Naive thymus-derived CD4-positive, alpha-beta T cell (primary cell): ENCODE measurements at regions not wholly inside any gene's neighbourhood (a gene's known extent, or its start where the extent isn't known, plus 50 kb on each side); places are given as distances from the start of the nearest gene placed in this dataset.

Experiments
- ATAC-seq: fragments of 150-1000 bp; cut with Tn5 transposase; 2 replicates; pipeline ENCODE4 v1.10.0; 2021; ENCODE audit warnings: mild to moderate bottlenecking, moderate library complexity
- CTCF ChIA-PET: fragments of 350-600 bp; sonication (Branson Sonifier 250); formaldehyde crosslinking; loops from one replicate; lab custom pipeline; 2021; ENCODE audit warnings: antibody characterized with exemption; lab: Charles Lee
- POLR2A ChIA-PET: fragments of 350-600 bp; sonication (Branson Sonifier 250); formaldehyde crosslinking; loops from one replicate; lab custom pipeline; 2021; ENCODE audit warnings: antibody characterized with exemption, inconsistent platforms; lab: Charles Lee
- DNase-seq, 9 donors: peaks; one replicate each; pipeline versions ENCODE4 v3.0.0 to v3.0.0-alpha.2; 2020 to 2022; ENCODE audit warnings: mixed read lengths in 1 of 9
- H3K27ac ChIP-seq: one replicate; pipeline ENCODE4 v1.7.0; 2013; ENCODE audit warnings: mild to moderate bottlenecking, low read depth, low read length, moderate library complexity
- H3K27me3 ChIP-seq, 2 donors: one replicate each; pipeline ENCODE4 v1.7.0; 2013; ENCODE audit warnings: low read length in 2 of 2, mild to moderate bottlenecking in 2 of 2, moderate library complexity in 2 of 2; ENCODE audit not compliant: control insufficient read depth in 2 of 2, insufficient read depth in 2 of 2
- H3K36me3 ChIP-seq, 3 experiments: 1 replicate in 2 of 3; 2 replicates in 1 of 3; pipeline ENCODE4 v1.7.0; 2013; ENCODE audit warnings: low read length in 3 of 3, mild to moderate bottlenecking in 3 of 3, moderate library complexity in 1 of 3; ENCODE audit not compliant: insufficient read depth in 3 of 3, control insufficient read depth in 2 of 3
- H3K4me1 ChIP-seq, 2 donors: one replicate each; pipeline ENCODE4 v1.7.0; 2013; ENCODE audit warnings: low read length in 2 of 2, mild to moderate bottlenecking in 2 of 2, moderate library complexity in 1 of 2; ENCODE audit not compliant: control insufficient read depth in 2 of 2, insufficient read depth in 2 of 2
- H3K4me3 ChIP-seq: 2 replicates; pipeline ENCODE4 v1.7.0; 2013; ENCODE audit warnings: mild to moderate bottlenecking, low read length
- H3K9me3 ChIP-seq, 3 experiments: 1 replicate in 2 of 3; 2 replicates in 1 of 3; pipeline ENCODE4 v1.7.0; 2013; ENCODE audit warnings: low read length in 3 of 3; ENCODE audit not compliant: control insufficient read depth in 2 of 3
- H3K27ac Mint-ChIP-seq, 9 donors: one replicate each; pipeline ENCODE4 v1.8.0; 2020 to 2022; ENCODE audit warnings: mixed read lengths in 9 of 9, mild to moderate bottlenecking in 8 of 9, moderate library complexity in 5 of 9, inconsistent platforms in 2 of 9
- H3K27me3 Mint-ChIP-seq, 5 donors: one replicate each; pipeline ENCODE4 v1.8.0; 2021 to 2022; ENCODE audit warnings: mixed read lengths in 5 of 5, mild to moderate bottlenecking in 1 of 5
- H3K36me3 Mint-ChIP-seq, 5 donors: one replicate each; pipeline ENCODE4 v1.8.0; 2020 to 2022; ENCODE audit warnings: mixed read lengths in 5 of 5, mild to moderate bottlenecking in 3 of 5, inconsistent platforms in 1 of 5
- H3K4me1 Mint-ChIP-seq, 7 donors: one replicate each; pipeline ENCODE4 v1.8.0; 2020 to 2022; ENCODE audit warnings: mixed read lengths in 7 of 7, mild to moderate bottlenecking in 3 of 7, inconsistent platforms in 1 of 7
- H3K4me3 Mint-ChIP-seq, 10 donors: one replicate each; pipeline ENCODE4 v1.8.0; 2020 to 2022; ENCODE audit warnings: mild to moderate bottlenecking in 10 of 10, mixed read lengths in 10 of 10, moderate library complexity in 6 of 10, inconsistent platforms in 2 of 10
- H3K9me3 Mint-ChIP-seq, 11 donors: one replicate each; pipeline ENCODE4 v1.8.0; 2020 to 2022; ENCODE audit warnings: mixed read lengths in 11 of 11, mild to moderate bottlenecking in 4 of 11, inconsistent platforms in 1 of 11, moderate library complexity in 1 of 11
- intact Hi-C, 2 donors: fragments of 100-400 bp; cut with micrococcal nuclease; formaldehyde crosslinking; loops; one replicate each; pipeline ENCODE4 v1.15.1; 2023

- no peaks in the 10 kb centered on the region for H3K36me3 Mint-ChIP-seq
- no peak overlapping the region for H3K4me3 Mint-ChIP-seq
- POLR2A ChIA-PET, result no interaction called here
- Histone ChIP-seq H3K36me3 (no peaks in the 10 kb centered on the region), H3K27ac (no peak overlapping the region), H3K4me3 (no peak overlapping the region), H3K9me3 (no peaks in the 10 kb centered on the region), H3K4me1 (no peaks in the 10 kb centered on the region), H3K27me3 (no peaks in the 10 kb centered on the region)
- intact Hi-C loops, result loop anchor here in 1 of 2 donors (10.0 kb wide), 1 partner anchor 688 kb away; no protein-coding TSS in a partner anchor
- no peaks in the 10 kb centered on the region for H3K27me3 Mint-ChIP-seq
- CTCF ChIA-PET, result no interaction called here
- DNase-seq (no peak), ATAC-seq (no peak)
- peaks cover 0 to 1% (median 0%) of the 10 kb centered on the region in 11 donors for H3K9me3 Mint-ChIP-seq
- H3K27ac Mint-ChIP-seq, result peak overlapping the region in 1 of 9 donors; percentile 81
- peaks cover 0 to 4% (median 0%) of the 10 kb centered on the region in 7 donors for H3K4me1 Mint-ChIP-seq
These were observed 66.8 kb upstream of the EGFL6 start for GRCh38 chrX:13502590-13502989.

- no peak overlapping the region for H3K27ac ChIP-seq
- DNase-seq, result no peak
- H3K4me1 ChIP-seq, result no peaks in the 10 kb centered on the region
- H3K27me3 ChIP-seq, result no peaks in the 10 kb centered on the region
- Mint-ChIP-seq H3K27me3 (no peaks in the 10 kb centered on the region), H3K27ac (no peak overlapping the region), H3K4me3 (no peak overlapping the region), H3K9me3 (peaks cover 0 to 3% (median 0%) of the 10 kb centered on the region in 11 donors), H3K4me1 (peaks cover 0 to 4% (median 0%) of the 10 kb centered on the region in 7 donors), H3K36me3 (no peaks in the 10 kb centered on the region)
- CTCF ChIA-PET, result no interaction called here
- intact Hi-C loops, result loop anchor here in 1 of 2 donors (10.0 kb wide), 1 partner anchor 685 kb away; no protein-coding TSS in a partner anchor
- ATAC-seq, result no peak
- POLR2A ChIA-PET, result interaction anchor here (0.7 kb wide), 1 partner anchor 406 kb away, joined by 3 read pairs; no protein-coding TSS in a partner anchor
- H3K9me3 ChIP-seq, result no peaks in the 10 kb centered on the region
- no peak overlapping the region for H3K4me3 ChIP-seq
- H3K36me3 ChIP-seq, result no peaks in the 10 kb centered on the region
These were observed 69.7 kb upstream of the EGFL6 start for GRCh38 chrX:13499736-13500135.

DNA sequence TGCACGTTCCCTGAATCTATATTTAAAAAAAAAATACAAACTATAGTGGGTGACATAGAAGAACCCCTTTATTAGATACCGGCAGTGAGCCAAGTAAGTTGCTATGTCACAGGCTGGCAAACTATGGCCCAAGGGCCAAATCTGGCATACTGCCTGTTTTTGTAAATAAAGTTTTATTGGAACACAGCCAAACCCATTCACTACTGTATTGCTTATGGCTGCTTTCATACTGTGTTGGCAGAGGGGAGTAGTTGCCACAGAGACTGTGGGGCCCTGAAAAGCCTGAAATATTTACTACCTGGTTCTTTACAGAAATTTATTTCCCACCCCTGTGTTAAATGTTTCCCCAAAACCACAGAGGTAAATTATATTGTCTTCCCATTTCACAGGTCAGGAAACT lies 71.2 kb upstream of the EGFL6 start:
- Histone ChIP-seq H3K27me3 (no peaks in the 10 kb centered on the region), H3K4me3 (no peak overlapping the region), H3K9me3 (no peaks in the 10 kb centered on the region), H3K4me1 (no peaks in the 10 kb centered on the region), H3K27ac (no peak overlapping the region), H3K36me3 (no peaks in the 10 kb centered on the region)
- intact Hi-C loops, result no loop called here
- POLR2A ChIA-PET, result no interaction called here
- no peak for DNase-seq
- Mint-ChIP-seq H3K27me3 (no peaks in the 10 kb centered on the region), H3K36me3 (no peaks in the 10 kb centered on the region), H3K27ac (no peak overlapping the region), H3K9me3 (peaks cover 0 to 3% (median 0%) of the 10 kb centered on the region in 11 donors), H3K4me3 (no peak overlapping the region), H3K4me1 (peaks cover 0 to 8% (median 0%) of the 10 kb centered on the region in 7 donors)
- CTCF ChIA-PET, result no interaction called here
- no peak for ATAC-seq

DNA sequence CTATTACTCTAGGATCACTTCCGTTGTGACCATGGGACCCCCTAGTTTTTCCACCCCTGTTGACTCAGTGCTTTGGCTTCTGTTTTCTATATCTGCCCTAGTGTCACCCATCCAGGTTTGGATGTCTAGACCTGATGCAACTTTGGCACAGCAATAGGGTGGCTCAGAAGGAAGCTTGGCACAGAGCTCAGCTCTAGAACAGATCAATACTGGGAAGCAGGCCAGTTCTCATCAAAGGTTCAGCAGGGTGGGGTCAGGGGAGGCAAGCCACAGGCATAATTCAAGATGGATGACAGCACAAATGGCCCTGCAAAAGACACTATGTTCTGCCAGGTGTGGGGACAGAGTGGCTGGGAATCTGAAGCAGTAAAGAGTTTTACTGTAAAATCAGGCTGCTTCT lies 74.2 kb upstream of the EGFL6 start:
- no peak overlapping the region for H3K4me3 Mint-ChIP-seq
- H3K4me3 ChIP-seq, result no peak overlapping the region
- no peak overlapping the region for H3K27ac ChIP-seq
- no peaks in the 10 kb centered on the region for H3K36me3 Mint-ChIP-seq
- no peaks in the 10 kb centered on the region for H3K27me3 ChIP-seq
- H3K27ac Mint-ChIP-seq, result no peak overlapping the region
- CTCF ChIA-PET, result no interaction called here
- DNase-seq (no peak), ATAC-seq (no peak)
- intact Hi-C loops, result no loop called here
- no peaks in the 10 kb centered on the region for H3K36me3 ChIP-seq
- no peaks in the 10 kb centered on the region for H3K27me3 Mint-ChIP-seq
- H3K4me1 ChIP-seq, result no peaks in the 10 kb centered on the region
- peaks cover 0 to 4% (median 0%) of the 10 kb centered on the region in 7 donors for H3K4me1 Mint-ChIP-seq
- H3K9me3 ChIP-seq, result no peaks in the 10 kb centered on the region
- H3K9me3 Mint-ChIP-seq, result peaks cover 0 to 3% (median 0%) of the 10 kb centered on the region in 11 donors
- POLR2A ChIA-PET, result interaction anchor here (0.6 kb wide), 1 partner anchor 598 kb away, joined by 3 read pairs; no protein-coding TSS in a partner anchor

GRCh38 chrX:13494562-13494961 lies 74.8 kb upstream of the EGFL6 start:
- ChIA-PET POLR2A (no interaction called here), CTCF (interaction anchor here (0.6 kb wide), 1 partner anchor 555 kb away, joined by 4 read pairs; no protein-coding TSS in a partner anchor)
- H3K9me3 ChIP-seq, result no peaks in the 10 kb centered on the region
- Mint-ChIP-seq H3K4me1 (peaks cover 0 to 4% (median 0%) of the 10 kb centered on the region in 7 donors), H3K36me3 (no peaks in the 10 kb centered on the region), H3K27me3 (no peaks in the 10 kb centered on the region), H3K9me3 (peaks cover 0 to 3% (median 0%) of the 10 kb centered on the region in 11 donors), H3K27ac (no peak overlapping the region), H3K4me3 (no peak overlapping the region)
- no peaks in the 10 kb centered on the region for H3K27me3 ChIP-seq
- no peak for ATAC-seq
- no peaks in the 10 kb centered on the region for H3K36me3 ChIP-seq
- no peaks in the 10 kb centered on the region for H3K4me1 ChIP-seq
- intact Hi-C loops, result no loop called here
- DNase-seq, result no peak
- no peak overlapping the region for H3K4me3 ChIP-seq
- no peak overlapping the region for H3K27ac ChIP-seq

DNA sequence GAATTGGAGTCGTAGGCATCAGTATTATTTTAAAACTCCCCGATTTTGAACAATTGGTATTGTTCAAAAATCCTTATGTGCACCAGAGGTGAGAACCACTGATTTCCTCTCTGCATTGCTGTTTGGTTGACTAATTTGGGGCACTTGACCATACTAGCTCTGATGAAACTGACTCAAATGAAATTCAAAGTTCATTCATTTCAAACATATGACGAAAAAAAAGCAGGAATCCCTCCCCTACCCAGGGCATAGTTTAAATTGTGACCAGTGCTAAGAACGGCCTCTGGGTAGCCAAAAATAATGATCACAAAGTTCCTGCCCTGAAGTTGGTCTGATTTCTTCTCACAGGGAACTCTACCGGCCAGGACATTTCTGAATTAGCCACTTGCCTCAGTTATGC lies 75.7 kb upstream of the EGFL6 start:
- peaks cover 0 to 4% (median 0%) of the 10 kb centered on the region in 7 donors for H3K4me1 Mint-ChIP-seq
- H3K27ac ChIP-seq, result no peak overlapping the region
- no peak for DNase-seq
- H3K27me3 ChIP-seq, result no peaks in the 10 kb centered on the region
- no peaks in the 10 kb centered on the region for H3K9me3 ChIP-seq
- ChIA-PET POLR2A (no interaction called here), CTCF (interaction anchor here (0.6 kb wide), 1 partner anchor 554 kb away, joined by 4 read pairs; no protein-coding TSS in a partner anchor)
- H3K36me3 Mint-ChIP-seq, result no peaks in the 10 kb centered on the region
- no peak overlapping the region for H3K4me3 Mint-ChIP-seq
- no peak for ATAC-seq
- no peak overlapping the region for H3K4me3 ChIP-seq
- no peaks in the 10 kb centered on the region for H3K27me3 Mint-ChIP-seq
- H3K36me3 ChIP-seq, result no peaks in the 10 kb centered on the region
- no peaks in the 10 kb centered on the region for H3K4me1 ChIP-seq
- no peak overlapping the region for H3K27ac Mint-ChIP-seq
- intact Hi-C loops, result no loop called here
- H3K9me3 Mint-ChIP-seq, result peaks cover 0 to 2% (median 0%) of the 10 kb centered on the region in 11 donors

DNA sequence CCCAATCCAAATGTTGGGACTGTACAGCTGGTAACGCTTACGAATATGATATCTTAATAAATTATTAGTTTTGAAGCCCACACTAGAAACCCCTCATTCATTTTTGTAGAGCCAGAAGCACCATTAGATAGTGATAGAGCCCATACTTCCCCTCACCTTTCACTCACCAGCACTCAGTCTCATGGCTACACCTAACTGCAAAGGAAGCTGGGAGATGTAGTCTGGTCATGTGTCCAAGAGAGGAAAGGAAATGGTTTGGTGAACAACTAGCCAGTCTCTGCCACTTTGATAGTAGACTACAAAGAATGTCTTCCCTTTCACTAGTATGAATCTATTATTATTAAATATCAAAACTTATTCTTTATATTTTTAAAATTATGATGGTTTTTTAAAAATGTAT lies 77.1 kb upstream of the EGFL6 start:
- POLR2A ChIA-PET, result interaction anchor here (1.0 to 6.0 kb wide), 2 partner anchors 387 to 545 kb away, joined by 3 to 54 read pairs; no protein-coding TSS in a partner anchor
- intact Hi-C loops, result no loop called here
- no peaks in the 10 kb centered on the region for H3K9me3 ChIP-seq
- no peaks in the 10 kb centered on the region for H3K36me3 Mint-ChIP-seq
- H3K36me3 ChIP-seq, result no peaks in the 10 kb centered on the region
- no peaks in the 10 kb centered on the region for H3K27me3 ChIP-seq
- DNase-seq, result no peak
- no peak for ATAC-seq
- peaks cover 0 to 13% (median 9%) of the 10 kb centered on the region in 7 donors for H3K4me1 Mint-ChIP-seq
- H3K27me3 Mint-ChIP-seq, result no peaks in the 10 kb centered on the region
- H3K9me3 Mint-ChIP-seq, result peaks cover 0 to 1% (median 0%) of the 10 kb centered on the region in 11 donors
- H3K27ac Mint-ChIP-seq, result no peak overlapping the region
- CTCF ChIA-PET, result interaction anchor here (2.0 kb wide), 1 partner anchor 546 kb away, joined by 18 read pairs; no protein-coding TSS in a partner anchor
- H3K27ac ChIP-seq, result no peak overlapping the region
- no peak overlapping the region for H3K4me3 Mint-ChIP-seq
- H3K4me3 ChIP-seq, result no peak overlapping the region
- H3K4me1 ChIP-seq, result peaks cover 6 to 9% of the 10 kb centered on the region in 2 donors
